HPDE6-E6E7 (cell line): ENCODE measurements at regions not wholly inside any gene's neighbourhood (a gene's known extent, or its start where the extent isn't known, plus 50 kb on each side); places are given as distances from the start of the nearest gene placed in this dataset.
A peak's percentile ranks its signal among the peaks of the same experiment; 100 is the strongest.
"Not testable (repeated sequence)": the region's sequence is repeated elsewhere in the genome, so short reads cannot be mapped to it uniquely, and the experiment has no call there.

ENCODE experiments used
- DNase-seq: peaks from one replicate; pipeline ENCODE4 v3.0.0; 2011; ENCODE audit warnings: missing footprints; ENCODE audit errors: extremely low spot score

DNA sequence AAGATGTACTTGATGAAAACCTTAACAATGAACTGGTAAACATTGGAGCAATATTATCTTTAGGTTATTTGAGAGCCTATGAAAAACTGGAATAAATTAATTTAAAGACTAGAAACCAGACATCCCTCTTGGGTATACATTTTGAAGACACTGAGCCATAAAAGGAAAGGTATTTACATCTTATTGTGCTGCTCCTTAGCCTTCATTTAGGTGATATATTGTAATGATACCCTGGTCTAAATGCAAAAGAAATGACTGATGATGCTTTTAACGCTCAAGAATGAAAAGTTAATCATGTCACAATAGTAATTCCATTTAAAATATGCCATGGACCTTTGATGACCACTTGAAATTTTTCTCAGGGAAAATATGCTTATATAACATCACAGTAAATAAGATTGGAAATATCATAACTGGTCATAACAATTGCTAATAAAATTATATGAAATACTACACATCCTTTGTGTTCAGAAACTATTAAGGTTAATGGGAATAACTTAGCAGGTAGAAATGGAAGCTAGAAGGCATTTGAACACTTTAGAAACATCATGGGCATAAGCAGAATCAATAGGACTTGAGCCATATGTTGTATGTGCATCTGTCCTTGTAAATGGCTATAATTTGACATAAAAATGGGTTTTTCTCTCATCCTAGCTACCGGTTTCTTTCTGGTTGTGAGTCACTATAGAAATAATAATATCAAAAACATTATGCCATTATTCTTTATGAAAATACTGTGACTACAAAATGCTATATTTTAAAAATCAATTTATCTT, 979.7 kb downstream of the RAPGEF2 start:
- DNase-seq, result no peak

GRCh38 chr4:160091631-160092030, 988.8 kb downstream of the RAPGEF2 start:
- peak; percentile 33 for DNase-seq

DNA sequence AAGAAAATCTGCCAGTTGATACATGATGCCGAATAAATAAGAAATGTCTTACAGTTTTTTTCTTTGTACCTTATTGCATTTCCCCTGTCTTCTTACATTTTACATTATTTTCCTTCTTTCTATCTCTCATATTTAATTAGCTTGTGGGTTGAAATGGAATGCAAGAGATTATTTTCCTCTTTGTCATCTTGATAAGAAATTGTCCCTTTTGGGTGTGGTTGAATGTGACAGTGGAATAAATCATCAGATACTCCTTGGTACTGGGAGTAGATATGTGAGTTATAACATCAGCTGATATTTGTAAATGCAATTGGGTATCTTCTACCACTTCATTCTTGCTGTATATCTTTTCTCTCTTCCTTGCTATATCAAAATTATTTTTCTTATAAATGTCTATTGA, 997.4 kb downstream of the RAPGEF2 start:
- DNase-seq, result no peak

- DNase-seq, result no peak
Measured at GRCh38 chr4:160110891-160111290, 1008.0 kb downstream of the RAPGEF2 start.

DNA sequence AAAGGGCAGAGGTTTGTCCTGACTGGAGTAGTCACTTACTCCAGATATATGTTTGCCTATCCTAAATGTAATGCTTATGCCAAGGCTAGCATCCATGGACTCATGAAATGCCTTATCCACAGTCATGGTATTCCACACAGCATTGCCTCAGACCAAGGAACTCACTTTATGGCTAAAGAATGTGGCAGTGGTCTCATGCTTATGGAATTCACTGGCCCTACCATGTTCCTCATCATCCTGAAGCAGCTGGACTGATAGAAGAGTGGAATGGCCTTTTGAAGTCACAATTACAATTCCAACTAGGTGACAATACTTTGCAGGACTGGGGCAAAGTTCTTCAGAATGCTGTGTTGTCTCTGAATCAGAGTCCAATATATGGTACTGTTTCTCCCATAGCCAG, 1014.8 kb downstream of the RAPGEF2 start:
- no peak for DNase-seq

GRCh38 chr4:160125576-160126287, 1022.9 kb downstream of the RAPGEF2 start:
- not testable (repeated sequence) for DNase-seq

DNA sequence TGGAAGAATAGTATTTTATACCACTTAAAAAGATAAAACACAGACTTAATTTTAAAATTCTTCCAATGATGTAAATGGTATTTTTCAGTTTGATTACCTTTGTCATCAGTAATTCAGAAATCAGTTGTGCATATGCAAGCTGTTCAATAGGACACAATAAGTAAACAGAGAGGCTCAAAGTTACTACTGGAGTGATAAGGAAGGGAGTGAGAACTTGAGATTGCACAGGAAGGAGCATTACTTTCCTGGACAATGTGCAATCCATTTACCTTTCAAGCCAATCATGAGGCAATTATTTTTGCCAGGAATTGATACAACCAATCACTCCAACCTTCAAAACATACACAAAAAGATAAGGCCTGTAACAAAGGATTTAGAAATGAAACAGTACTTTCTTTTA, 1024.3 kb downstream of the RAPGEF2 start:
- DNase-seq, result no peak

DNA sequence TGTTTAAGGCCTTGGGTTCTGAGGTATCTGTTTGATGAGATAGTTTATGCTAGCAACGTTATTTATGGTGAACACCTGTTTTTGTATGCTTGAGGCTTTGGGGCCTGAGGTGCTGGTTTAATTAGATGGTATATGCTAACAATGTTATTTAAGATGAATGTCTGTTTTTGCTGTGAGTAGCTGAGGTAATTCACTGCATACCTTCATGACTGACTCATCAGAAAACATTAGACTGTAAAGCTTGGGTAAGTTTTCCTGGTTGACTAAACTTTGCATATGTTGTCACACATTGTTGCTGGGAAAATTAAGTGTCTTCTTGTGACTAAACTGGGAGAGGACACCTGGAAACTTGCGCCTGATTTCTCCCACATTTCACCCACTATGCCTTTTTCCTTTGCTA, 1026.6 kb downstream of the RAPGEF2 start:
- peak; percentile 37 for DNase-seq

DNA sequence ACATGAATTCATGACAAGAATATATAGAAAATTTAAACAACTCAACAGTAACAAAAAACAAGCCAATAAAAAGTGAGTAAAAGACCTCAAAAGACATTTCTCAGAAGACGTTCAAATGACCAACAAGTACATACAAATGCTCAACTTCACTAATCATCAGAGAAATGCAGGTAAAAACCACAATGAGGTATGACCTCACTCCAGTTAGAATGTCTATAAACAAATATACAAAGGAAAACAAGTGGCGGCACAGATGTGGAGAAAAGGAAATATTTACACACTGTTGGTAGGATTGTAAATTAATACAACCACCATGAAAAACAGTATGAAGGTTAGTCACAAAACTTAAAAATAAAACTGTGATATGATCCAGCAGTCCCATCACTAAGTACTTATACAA, 1033.1 kb downstream of the RAPGEF2 start:
- DNase-seq, result no peak

DNA sequence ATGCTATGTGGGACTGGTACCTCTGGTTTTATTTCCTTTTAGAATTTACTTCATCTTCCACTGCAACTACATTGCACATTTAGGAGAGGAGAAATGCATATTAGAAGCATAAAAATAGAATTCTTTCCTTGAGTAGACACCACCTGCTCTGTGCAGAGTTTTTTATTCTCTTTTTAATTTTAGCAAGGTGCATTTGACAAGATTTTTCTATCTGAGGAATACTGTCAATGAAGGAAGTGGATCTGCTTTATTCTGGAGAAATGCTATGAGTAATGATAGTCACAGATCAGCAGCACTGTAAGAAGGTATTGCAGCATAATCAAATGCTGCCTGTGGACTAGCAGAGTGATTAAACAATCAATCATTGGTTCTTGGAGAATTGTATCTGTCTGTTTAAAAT, 1038.3 kb downstream of the RAPGEF2 start:
- no peak for DNase-seq

DNA sequence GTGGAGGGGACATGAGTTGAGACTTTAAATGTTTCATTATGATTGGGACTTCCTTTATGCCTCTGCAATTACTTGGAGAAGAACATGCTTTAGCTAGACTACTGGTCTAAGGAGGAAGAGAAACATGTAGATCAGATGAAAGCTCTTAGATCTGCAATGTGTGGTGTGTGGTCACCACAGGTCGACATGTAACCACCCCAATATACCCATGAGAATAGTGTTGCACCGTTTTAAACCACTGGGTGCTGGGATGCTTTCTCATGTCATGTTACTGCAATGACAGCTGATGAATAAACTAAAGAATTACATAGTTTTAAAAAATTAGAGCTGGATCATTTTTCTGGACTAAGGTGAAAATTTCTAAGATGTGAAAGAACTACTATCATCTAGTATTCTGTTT, 1039.7 kb downstream of the RAPGEF2 start:
- DNase-seq, result no peak

DNA sequence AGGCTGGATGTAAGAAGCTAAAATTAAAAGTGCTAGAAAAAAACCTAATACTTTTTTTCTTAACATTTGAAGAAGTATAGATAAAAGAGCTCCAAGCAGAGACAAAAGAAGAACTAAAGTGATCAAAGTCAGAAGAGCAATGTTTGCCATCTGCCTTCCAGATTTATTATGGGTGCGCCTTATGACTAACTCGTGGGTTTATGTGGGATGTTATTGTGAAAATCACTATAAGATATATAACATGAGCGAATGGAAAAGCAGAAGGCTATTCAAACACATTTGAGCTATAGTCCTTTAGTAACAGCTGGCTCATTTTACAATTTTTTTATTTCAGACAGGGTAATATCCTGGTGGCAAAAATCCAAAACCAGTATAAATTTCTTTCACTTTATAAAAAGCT, 1040.7 kb downstream of the RAPGEF2 start:
- DNase-seq, result no peak

- no peak for DNase-seq
Measured at GRCh38 chr4:160159457-160159856, 1056.6 kb downstream of the RAPGEF2 start.

DNA sequence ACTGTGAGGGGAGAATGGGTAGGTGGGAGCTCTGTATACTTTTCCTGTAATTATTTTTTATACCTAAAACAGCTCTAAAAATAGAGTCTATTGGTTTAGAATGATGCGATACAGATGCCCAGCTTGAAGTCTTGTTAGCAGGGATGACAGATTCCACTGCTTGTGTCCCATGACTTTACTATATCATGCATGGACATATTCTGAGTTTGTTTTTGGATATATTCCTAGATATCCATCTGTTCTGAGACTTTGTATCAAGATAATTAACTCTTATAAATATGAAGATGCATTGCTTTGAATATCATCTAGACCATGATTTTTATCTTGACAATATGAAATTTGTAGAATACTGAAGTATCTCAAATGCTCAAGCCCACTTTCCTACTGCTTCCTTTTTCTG, 1058.1 kb downstream of the RAPGEF2 start:
- DNase-seq, result no peak

- DNase-seq, result peak; percentile 1
Measured at GRCh38 chr4:160175064-160175643, 1072.3 kb downstream of the RAPGEF2 start.

GRCh38 chr4:160180211-160180610, 1077.3 kb downstream of the RAPGEF2 start:
- DNase-seq, result peak; percentile 4

DNA sequence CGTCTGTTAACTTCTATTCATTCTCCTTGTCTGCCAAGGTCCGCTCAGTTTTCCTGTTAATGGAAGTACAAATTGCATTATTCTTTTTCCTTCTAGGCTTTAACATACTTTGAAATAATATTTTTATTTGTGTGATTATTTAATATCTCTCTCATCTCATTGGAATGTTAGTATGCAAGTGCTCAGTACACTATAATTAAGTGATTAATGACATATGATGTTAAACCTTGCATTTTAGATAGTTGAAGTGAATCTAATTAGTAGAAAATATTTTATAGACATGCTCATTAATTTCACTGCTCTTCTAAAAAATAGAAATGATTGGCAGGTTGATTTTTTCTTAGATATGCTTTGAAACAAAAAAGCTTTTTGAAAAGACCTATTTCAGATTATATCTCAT, 1079.8 kb downstream of the RAPGEF2 start:
- no peak for DNase-seq

DNA sequence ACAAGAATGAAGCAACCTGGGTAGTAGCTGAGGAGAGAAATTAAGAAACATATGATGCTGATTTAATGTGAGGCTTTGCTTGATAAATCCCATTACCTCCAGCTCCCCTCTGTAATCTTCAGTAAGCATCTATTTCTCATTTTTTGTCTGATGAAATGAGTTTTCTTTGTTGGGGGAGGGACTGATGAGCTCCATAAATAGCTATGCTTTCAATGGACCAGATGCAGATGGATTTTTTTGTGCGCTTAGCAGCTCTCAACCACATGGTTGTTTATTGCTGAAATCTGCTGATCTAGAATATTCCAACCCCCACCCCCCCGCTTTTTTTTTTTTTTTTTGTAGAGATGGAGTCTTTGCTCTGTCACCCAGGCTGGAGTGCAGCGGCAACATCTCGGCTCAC, 1082.0 kb downstream of the RAPGEF2 start:
- DNase-seq, result no peak

- DNase-seq, result no peak
Measured at GRCh38 chr4:160193787-160194186, 1090.9 kb downstream of the RAPGEF2 start.

- no peak for DNase-seq
Measured at GRCh38 chr4:160194716-160195115, 1091.8 kb downstream of the RAPGEF2 start.

DNA sequence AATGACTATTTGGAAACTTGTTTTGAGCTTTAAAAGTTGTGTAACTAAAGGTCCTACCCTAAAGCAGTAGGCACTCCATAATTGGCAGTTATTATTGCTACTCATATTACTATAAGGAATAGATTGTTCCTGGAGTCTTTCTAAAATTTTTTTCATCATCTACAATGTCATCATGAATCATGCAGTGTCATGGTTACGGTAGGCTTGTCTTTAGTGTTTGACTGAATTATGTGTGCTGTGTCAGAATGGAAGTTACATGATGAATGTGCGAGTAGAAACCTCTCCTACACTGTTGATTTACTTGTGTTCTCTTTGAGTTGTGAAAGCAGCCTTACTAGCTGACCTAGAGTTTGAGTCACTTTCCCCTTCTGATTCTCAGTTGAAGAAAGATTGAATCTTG, 1099.9 kb downstream of the RAPGEF2 start:
- peak; percentile 34 for DNase-seq

DNA sequence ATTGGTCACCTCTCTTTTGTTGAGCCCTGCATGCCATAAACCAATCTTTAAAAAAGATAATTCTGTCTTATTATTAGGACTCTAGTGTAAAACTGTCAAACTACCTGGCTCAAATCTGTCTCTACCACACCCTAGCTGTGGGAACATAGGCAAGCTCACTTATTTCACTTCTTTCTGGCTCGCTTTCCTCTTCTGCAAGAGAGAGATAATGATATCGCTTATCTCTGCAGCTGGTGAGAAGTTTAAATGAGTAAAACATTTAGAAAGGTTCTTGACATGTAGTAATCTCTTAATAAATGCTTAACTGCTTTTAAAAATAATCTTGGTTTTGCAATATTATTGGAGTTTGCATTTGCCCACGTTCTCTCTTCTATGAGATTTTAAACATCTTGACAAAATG, 1109.2 kb downstream of the RAPGEF2 start:
- DNase-seq, result no peak

DNA sequence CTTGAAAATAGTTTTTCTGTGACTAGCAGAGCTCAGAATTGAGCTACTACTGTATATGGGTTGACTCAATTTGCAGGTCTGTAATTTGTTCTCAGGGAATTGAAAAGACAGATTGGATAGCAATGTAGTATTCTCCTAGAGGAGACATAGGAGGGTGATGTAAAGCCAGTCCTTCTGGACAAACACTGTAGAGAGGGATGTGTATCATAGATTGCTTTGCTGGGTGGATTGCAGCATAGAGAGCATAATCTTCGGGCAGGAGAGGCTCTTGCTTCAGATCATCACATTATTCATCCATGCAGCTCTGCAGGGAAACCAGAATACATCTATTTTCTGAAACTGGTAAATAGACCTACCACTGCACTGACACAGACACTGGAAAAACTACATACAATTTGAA, 1110.5 kb downstream of the RAPGEF2 start:
- DNase-seq, result no peak
